HK-2 (cell line): ENCODE measurements at regions not wholly inside any gene's neighbourhood (a gene's known extent, or its start where the extent isn't known, plus 50 kb on each side); places are given as distances from the start of the nearest gene placed in this dataset.

Source experiments
- DNase-seq: peaks from one replicate; pipeline ENCODE4 v3.0.0-alpha.2; 2018; ENCODE audit not compliant: unreplicated experiment

- DNase-seq = no peak
Observed at GRCh38 chr13:72229067-72229466, 362.1 kb upstream of the DACH1 start.

GRCh38 chr13:72221276-72221962 lies 354.4 kb upstream of the DACH1 start:
- peak; percentile 31 for DNase-seq

- no peak for DNase-seq
Observed at GRCh38 chr13:72218966-72219365, 352.0 kb upstream of the DACH1 start.

GRCh38 chr13:72217142-72217541 lies 350.1 kb upstream of the DACH1 start:
- no peak for DNase-seq

GRCh38 chr13:72208112-72208645 lies 341.2 kb upstream of the DACH1 start:
- no peak for DNase-seq

GRCh38 chr13:72205773-72206172 lies 338.8 kb upstream of the DACH1 start:
- DNase-seq = no peak

GRCh38 chr13:72204291-72204690 lies 337.3 kb upstream of the DACH1 start:
- DNase-seq = no peak

- DNase-seq = no peak
Observed at GRCh38 chr13:72201726-72202125, 334.7 kb upstream of the DACH1 start.

- no peak for DNase-seq
Observed at GRCh38 chr13:72199640-72200039, 332.6 kb upstream of the DACH1 start.

- no peak for DNase-seq
Observed at GRCh38 chr13:72198967-72199560, 332.1 kb upstream of the DACH1 start.

- DNase-seq = no peak
Observed at GRCh38 chr13:72198042-72198441, 331.0 kb upstream of the DACH1 start.

GRCh38 chr13:72195044-72195704 lies 328.2 kb upstream of the DACH1 start:
- DNase-seq = no peak

GRCh38 chr13:72194523-72194922 lies 327.5 kb upstream of the DACH1 start:
- no peak for DNase-seq

GRCh38 chr13:72186730-72187422 lies 319.9 kb upstream of the DACH1 start:
- no peak for DNase-seq

GRCh38 chr13:72185776-72186175 lies 318.8 kb upstream of the DACH1 start:
- DNase-seq = no peak

- no peak for DNase-seq
Observed at GRCh38 chr13:72181661-72182060, 314.7 kb upstream of the DACH1 start.

GRCh38 chr13:72180253-72180952 lies 313.4 kb upstream of the DACH1 start:
- peak; percentile 6 for DNase-seq

- DNase-seq = no peak
Observed at GRCh38 chr13:72174549-72174948, 307.5 kb upstream of the DACH1 start.

GRCh38 chr13:72170571-72170970 lies 303.6 kb upstream of the DACH1 start:
- no peak for DNase-seq

GRCh38 chr13:72168126-72168855 lies 301.3 kb upstream of the DACH1 start:
- DNase-seq = no peak

- DNase-seq = no peak
Observed at GRCh38 chr13:72166102-72166650, 299.2 kb upstream of the DACH1 start.
